ENCODE measurements at regions not wholly inside any gene's neighbourhood (a gene's known extent, or its start where the extent isn't known, plus 50 kb on each side); places are given as distances from the start of the nearest gene placed in this dataset.

DNA sequence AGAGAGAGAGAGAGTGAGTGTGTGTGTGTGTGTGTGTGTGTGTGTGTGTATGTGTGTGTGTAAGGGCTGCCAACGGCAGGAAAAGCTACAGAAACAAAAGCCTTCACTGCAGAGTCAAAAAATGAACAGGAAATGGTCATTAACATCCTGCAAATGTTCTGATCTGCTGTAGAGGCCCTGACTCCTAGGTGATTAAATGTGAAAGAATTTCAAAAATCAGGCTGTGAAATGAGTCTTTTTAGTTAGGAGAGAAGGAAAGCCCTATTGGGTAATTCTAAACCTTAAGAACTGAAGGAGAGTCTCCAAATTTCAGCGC, 166.5 kb upstream of the MYLIP start:
- TF ChIP-seq EP300 (IDR thresholded peaks at IDR 0.05; ENCODE audit: borderline replicate concordance in 1 of 2, low read depth in 1 of 2, low read length in 1 of 2) (no peak), TEAD4 (IDR thresholded peaks at IDR 0.05; ENCODE audit: borderline replicate concordance, insufficient read depth) (no peak), POLR2AphosphoS5 (IDR thresholded peaks at IDR 0.05; ENCODE audit: low read depth, low read length) (no peak), SIN3A (IDR thresholded peaks at IDR 0.05; ENCODE audit: borderline replicate concordance, low read depth, low read length) (no peak), ELF1 (IDR thresholded peaks at IDR 0.05) (no peak), FOXJ3 (CRISPR knock-in tag; IDR thresholded peaks at IDR 0.05) (no peak), RAD21 (IDR thresholded peaks at IDR 0.05; ENCODE audit: low read length) (no peak)
- TF ChIP-seq, protein P1, sequence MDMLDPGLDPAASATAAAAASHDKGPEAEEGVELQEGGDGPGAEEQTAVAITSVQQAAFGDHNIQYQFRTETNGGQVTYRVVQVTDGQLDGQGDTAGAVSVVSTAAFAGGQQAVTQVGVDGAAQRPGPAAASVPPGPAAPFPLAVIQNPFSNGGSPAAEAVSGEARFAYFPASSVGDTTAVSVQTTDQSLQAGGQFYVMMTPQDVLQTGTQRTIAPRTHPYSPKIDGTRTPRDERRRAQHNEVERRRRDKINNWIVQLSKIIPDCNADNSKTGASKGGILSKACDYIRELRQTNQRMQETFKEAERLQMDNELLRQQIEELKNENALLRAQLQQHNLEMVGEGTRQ (IDR thresholded peaks at IDR 0.05; ENCODE audit: borderline replicate concordance, low read depth, low read length), result no peak
- TF ChIP-seq, protein P2, sequence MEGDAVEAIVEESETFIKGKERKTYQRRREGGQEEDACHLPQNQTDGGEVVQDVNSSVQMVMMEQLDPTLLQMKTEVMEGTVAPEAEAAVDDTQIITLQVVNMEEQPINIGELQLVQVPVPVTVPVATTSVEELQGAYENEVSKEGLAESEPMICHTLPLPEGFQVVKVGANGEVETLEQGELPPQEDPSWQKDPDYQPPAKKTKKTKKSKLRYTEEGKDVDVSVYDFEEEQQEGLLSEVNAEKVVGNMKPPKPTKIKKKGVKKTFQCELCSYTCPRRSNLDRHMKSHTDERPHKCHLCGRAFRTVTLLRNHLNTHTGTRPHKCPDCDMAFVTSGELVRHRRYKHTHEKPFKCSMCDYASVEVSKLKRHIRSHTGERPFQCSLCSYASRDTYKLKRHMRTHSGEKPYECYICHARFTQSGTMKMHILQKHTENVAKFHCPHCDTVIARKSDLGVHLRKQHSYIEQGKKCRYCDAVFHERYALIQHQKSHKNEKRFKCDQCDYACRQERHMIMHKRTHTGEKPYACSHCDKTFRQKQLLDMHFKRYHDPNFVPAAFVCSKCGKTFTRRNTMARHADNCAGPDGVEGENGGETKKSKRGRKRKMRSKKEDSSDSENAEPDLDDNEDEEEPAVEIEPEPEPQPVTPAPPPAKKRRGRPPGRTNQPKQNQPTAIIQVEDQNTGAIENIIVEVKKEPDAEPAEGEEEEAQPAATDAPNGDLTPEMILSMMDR (IDR thresholded peaks at IDR 0.05), result no peak
